Muscle of arm (tissue), 1 donor: ENCODE measurements at regions not wholly inside any gene's neighbourhood (a gene's known extent, or its start where the extent isn't known, plus 50 kb on each side); places are given as distances from the start of the nearest gene placed in this dataset.

Experiments used
- DNase-seq: peaks from one replicate; pipeline ENCODE4 v3.0.0-alpha.2; 2013

DNA sequence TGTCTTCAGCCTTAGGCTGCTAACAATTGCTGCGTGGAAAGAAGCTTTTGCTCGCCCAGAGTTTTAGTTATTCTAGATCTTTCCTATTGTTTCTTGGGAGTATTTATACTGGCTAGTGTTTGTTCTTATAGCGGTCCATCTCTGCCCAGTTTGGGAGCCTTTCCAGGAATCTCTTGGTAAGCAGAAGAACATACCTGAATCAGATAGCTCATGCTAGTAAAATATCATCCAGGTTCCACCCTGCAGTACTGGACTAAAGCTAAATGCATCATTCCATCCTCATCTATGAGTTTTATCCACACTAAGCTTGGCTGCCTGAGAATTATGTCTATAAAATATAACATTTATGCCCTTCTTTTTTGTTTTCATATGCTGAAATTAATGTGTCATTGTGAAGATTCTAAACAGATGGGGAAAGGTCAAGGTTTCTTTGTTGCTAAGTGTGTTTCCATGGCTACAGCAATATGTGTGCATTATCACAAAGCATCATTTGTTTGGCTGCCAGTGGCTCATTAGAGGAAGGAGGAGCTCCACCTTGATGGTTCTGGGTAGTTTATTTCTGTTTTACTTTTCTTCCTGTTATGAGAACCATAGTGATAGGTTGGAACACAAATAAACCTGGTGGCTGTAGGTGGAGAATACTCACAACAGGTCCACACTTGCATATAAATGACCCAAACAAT, 182.8 kb downstream of the PIK3C3 start:
- no peak for DNase-seq

DNA sequence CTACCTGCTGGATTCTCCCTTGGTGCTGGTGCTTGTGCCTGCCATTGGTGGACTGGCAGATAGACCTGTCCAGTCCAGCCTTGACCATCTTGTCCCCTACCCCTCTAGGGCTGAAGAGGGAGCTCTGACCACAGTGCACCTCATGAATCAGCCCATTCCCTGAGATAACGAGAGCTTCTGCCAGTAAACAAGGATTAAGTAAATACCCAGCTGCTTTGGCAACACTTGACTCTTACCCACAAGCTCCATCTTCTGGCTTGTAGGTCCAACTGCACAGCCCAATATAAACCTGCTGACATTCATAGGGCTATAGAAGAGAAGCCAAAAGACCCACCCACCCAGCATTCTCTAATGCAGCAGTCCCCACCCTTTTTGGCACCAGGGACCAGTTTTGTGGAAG, 186.4 kb downstream of the PIK3C3 start:
- DNase-seq = no peak

DNA sequence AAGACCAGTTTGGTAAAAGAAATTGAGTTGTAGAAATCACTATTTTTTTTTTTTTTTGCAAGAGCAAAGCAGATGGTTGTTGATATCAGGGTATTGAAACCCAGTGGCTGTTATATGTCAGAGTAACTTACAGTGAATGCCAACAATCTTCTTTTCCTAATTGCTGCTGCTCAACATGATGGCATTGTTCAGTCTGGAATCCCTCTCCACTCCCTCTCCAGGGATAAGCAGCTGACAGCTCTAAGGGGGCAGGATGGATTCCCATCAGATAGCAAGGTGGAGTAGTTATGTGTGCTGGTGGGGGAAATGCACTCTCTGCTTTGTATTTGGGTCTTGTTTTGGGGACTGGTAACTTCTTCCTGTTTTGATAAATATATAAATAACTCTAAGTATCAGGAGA, 200.0 kb downstream of the PIK3C3 start:
- no peak for DNase-seq

DNA sequence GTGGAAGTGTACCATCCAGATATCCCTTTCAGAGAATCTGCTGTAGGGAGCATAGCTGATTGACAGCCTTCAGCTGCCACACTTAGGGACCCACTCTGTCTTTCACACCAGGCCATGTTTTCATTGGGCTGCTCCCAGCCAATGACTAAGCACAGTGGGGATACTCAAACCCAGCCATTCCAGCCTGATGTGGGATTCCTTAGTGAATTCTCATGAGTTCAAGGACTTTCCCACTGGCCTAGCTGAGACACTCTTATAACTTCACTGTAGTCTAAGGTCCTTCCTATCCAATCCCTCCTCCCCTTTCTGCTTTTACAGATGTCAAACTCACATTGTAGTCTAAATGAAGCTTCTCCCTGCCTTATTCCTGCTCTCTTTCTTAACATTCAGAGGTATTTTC, 201.2 kb downstream of the PIK3C3 start:
- DNase-seq = no peak

DNA sequence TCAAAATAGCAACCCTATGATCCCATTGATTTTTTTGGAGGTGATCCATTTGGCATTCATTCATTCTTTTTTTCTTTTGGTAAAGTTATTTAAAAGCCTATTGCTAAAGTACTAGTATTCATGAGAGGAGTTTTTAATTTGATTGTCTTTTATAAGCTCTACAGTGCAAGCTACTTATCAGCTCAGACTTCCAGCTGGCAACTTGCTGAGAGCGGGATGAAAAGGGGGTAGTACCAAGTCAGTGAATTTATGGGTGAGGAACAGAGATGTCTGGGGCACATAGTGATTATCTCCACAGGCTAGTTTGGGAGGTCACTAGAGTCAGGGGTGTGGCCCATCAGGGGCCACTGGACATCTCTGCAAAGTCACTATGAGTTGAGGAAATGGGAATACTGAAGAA, 202.4 kb downstream of the PIK3C3 start:
- DNase-seq = no peak

DNA sequence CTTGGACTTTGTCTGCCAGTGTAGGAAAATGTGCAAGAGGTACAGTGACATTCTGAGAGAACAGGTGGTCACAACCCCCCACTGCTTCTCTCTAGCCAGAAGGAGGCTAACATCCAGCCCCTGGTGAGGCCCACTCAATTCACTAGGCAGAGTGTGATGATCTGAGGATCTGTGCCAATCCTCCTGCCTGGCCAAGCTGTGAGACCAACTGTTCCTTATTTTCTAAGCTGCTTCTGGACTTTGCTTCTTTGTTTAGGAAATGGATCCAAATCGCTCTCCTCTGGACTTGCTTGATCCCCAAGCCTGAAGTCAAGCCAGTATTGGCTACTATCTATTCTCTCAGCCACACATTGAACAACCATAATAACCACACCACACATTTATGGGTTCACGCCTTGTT, 202.8 kb downstream of the PIK3C3 start:
- DNase-seq = no peak

DNA sequence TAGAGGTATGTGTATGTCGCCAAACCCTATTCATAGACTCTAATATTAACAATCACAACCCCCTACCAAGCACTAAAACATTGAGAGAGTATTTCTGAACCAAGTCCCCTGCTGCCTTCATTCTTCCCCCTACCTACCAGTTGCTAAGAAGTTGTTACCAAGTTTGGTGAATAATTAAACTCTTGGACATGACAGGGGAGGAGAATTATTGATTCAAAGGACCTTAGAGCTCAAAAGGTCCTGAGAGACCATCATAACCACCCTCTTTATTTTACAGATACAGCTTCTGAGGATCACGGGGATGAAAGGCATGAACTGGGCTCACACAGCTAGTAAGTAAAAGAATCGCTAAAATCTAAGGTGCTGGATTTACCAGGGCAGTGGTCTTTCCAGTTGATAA, 204.1 kb downstream of the PIK3C3 start:
- DNase-seq = no peak

DNA sequence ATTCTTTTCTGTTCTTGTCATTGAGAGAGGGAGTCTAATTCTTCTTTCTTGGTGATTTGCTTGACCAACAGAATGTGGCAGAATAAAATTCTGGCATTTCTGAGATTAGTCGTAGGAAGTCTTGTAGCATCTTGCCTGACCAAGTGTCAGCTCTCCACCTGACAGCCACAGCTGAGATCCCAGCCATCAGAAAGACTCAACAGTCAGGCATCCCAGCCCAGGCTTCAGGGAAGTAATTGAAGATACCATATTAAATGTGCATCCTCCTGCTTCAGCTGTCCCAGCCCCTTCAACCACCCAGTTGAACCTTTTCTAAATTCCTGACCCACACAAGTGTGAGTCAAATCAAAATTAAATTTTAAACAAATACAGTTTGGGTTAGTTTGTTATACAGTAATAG, 208.3 kb downstream of the PIK3C3 start:
- DNase-seq = no peak

DNA sequence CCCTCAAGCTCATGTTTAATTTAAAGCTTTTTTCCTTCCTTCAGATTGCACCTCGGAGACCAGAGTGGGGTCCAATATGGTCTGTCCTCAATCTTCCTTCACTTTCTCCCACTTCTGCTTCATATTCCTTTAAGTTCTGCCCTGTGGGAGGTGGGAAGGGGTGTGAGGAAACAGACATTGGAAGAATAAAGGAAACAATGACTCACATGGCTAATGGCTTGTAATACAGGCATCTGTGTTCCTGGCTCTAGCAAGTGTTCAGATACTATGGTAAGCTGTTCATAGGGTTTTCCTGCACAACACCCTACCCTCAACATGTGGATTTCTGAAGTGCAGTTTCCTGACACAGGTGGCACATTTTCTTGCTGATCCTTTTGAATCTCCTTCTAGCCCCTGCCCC, 209.5 kb downstream of the PIK3C3 start:
- no peak for DNase-seq

DNA sequence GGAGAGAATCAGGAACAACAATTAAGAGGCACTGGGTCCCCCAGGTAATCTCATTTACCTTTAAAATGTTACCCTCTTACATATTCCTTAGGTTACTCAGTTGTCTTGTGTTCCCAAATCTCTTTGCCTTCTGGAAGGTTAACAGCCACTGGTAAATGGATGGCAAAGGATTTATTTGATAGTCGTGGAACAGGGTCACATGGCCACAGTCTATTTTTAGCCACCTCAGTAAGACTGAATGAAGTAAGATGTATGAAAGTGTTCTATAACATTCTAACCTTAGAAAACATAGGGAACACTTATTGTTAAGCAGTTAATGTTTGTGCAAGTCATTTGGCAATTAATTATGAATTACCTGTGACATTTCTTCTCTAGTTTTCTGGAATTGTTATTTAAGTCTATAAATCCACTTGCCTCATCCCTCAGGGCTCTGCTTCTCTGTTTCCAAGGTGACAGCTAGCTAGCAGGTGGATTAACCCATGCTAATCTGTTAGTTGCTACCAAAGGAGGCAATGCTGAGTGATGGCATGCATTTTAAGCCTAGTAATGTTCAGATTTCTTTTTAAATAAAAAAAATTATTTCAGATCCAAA, 211.0 kb downstream of the PIK3C3 start:
- no peak for DNase-seq

DNA sequence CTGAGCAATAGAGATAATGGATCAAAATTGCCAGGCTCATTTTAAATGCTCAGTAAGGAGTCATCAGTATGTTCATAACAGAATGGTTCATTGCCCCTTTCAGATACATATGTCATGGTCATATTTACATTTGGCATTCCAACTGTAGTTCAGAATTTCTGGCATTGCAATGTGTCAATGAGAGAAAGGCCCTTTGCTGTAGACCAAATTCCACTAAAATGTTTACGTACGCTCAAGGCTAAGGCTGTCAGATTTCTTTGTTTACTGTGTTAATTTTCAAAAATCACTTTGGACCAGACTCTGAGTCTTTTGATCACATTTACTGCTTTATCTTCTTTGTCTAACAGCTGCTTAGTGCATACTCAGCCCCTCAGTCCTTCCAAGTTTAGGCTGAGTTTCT, 213.5 kb downstream of the PIK3C3 start:
- no peak for DNase-seq

DNA sequence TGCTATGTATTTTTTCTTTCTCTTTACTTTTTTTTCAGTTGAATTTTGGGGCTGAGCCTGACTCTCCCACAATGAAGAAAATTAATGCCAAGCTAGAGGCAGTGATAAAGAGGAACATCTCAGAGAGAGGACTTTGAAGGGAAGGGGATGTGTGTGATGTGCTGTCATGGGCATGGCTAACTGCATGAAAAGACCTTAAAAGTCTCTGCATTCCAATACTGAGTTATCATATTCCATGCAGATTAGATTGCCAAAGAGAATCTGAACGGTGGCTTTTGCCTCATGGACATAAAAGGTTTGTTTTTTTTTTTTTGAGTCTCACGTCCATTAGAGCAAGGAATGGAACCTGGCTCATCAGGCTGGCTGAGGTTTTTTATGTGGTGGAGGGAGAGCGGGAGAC, 213.9 kb downstream of the PIK3C3 start:
- no peak for DNase-seq

DNA sequence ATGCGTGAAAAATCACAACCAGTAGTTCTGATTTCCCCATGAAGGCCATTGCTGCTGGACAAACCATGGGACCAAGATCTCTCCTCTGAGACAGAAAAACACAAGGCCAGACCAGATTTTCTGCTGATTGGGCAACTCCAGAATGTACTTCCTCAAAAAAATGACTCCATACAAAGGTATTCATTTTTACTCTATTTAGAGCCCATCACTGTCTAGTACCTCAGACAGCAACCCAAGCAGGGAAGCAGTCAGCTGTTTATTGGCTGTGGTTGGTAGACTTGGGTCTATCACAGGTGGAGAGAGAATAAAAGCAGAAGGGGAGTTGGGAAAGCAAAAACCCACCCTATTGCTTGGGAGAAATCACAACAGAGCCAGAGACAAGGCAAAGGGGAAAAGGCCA, 219.9 kb downstream of the PIK3C3 start:
- DNase-seq = peak; percentile 4

DNA sequence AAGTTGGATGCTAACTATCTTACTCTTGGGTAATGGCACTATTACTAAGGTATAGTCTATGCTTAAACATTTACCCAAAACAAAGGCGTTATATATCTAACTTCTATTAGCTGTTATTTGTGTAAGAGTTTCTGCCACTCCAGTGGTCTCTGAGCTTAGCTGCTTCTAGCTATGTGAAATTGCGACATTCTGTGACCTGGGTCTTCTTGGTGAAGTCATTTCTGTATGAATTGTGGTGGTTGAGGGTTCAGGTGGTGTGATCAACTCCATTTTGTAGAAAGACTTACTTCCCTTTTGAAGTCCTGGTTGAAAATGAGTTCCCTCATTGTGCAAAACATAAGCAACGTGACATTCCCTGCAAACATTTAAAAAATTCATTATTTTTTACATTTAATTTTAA, 221.6 kb downstream of the PIK3C3 start:
- DNase-seq = no peak

DNA sequence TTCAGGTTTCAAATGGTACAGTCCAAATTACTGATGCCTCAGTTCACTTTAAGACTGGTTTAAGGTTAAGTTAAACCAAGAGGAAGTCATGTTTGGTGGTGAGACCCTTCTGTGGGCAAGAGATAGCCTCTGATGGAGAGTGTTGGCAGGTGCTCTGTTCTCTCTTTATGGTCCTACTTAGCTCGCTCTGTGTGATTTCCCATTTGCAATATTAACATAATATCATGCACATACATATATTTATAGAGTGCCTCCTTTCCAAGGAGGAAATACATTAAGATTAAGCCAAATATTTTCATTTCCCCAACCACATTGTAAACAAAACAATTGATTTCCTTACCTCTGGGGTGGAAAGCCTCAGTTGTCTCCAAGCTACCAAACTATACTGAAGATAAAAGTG, 222.4 kb downstream of the PIK3C3 start:
- no peak for DNase-seq

DNA sequence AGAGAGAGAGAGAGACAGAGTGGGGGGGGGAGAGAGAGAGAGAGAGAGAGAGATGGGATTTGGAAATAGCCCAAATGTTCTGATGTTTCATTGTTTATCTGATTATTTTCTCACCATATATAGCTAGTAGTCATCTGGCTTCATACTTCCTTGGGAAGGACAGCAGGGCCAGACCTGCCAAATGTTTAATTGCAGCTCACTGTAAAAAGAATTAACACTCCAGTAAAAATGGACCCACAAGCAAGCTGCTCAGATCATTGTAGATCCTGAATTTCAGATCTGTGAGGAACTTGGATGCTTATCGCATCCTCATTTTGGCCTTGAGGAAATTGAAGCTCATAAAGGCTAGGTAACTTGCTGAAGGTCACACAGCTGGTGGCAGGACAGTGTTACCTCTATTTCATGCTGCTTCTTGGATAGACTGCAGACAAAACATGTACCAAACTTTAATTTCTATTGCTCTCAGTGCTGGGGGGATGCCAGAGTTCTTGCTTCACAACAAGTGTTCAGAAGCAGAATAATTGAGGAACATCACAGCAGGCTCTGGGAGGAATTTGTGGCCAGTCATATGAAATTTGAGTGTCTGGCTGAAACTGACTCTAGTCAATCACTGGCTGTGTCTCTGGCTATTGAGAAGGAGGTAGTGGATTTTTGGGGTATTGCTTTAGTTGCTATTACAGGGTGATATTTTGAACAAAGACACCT, 223.5 kb downstream of the PIK3C3 start:
- DNase-seq = no peak

DNA sequence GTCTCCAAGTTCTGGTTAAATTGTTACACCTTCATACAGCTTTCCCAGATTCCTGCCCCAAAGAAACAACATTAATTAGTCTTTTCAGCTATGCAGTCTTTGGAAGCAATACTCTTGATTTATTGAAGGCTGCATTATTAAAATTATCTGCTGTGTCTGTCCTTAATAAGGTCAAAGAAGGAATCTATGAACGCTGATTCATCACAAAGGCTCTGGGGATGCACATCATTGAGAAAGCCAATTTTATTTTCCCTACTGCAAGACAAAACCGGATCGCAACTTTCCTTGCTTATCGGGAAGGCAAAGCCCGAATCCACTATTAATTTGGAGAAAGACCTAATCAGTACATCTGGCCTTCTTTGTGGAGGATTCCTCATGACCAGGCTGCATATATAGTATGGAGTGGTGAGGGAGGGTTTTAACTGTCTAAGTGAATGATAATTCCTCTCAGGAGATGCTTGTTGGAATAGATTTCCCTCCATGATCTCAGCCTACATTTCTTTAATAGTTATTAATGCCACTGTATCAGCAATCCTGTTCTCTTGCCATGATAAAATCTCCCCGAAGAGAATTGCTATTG, 224.6 kb downstream of the PIK3C3 start:
- DNase-seq = no peak

DNA sequence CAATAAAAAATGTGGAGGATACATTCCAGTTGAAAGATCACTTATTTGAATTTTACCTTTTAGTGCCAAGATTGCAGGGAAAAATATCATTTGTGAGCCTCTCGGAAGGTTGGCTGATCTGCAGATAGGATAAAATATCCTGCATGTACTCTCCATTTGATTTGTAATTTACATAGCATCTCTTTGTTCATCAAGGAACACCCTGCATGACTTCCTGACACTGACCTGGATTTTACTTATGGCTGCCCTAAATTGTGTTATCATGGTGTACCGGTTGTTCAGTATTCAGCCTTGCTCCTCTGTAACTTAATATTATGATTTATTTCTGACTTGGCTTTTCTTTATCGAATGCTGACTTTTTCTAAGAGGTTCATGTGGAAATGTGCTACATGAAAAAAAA, 226.4 kb downstream of the PIK3C3 start:
- DNase-seq = no peak

DNA sequence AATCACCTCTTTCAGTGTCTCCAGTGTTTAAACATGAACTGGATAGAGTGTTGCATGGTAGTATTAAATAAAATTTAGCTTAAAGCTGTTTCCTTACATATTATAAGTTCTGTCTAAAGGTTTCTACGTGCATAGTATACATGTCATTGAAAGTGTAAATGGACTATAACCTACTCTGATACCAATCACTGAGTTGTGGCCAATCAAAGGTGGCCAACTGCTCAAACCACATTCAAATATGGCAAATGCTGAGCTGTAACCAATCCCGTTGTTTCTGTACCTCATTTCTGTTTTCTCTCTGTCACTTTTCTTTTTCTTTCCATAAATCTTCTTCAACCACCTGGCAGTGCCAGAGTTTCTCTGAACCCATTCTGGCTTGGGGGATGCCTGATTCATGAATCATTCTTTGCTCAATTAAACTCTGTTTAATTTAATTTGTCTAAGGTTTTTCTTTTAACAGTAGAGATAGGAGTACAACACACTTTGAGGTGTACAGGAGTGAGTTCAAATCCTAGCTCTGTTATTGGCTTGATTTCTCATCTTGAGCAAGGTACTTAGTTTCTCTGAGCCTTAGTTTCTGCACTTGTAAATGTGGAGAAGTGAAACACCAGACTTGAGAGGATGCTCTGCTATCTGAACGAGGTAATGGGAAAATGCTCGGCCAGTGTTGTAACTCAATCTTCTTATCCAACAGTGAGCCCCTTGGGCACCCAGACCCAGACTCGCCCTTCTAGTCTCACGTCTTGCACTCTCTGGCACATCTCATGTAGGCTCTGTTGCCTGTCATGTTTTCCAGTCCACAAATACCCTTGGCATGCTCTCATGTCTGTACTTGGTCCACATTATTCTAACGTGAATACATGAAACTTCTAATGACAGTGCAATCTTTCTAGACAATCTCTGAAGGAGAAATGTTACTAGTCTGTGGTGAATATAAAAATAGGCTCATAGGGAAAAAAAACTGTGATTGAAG, 228.0 kb downstream of the PIK3C3 start:
- no peak for DNase-seq

DNA sequence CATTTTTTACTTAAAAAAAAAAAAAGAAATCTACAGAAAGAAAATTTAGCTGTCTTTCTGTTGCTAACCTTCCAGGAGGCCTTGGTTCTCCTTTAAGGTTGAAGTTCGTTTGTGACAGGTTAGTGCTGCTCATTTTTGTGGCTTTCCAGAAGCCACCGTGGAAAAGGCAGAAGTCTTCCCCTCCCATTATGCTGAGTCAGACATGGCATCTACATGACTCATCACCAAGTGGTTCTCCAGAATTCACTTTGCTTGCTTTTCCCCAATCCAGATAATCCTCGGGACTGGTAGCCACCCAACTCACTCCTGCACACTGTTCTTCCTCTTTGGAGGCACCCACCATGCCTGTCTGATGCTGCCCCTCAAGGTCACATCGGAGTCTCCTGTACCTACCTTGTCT, 228.7 kb downstream of the PIK3C3 start:
- no peak for DNase-seq

DNA sequence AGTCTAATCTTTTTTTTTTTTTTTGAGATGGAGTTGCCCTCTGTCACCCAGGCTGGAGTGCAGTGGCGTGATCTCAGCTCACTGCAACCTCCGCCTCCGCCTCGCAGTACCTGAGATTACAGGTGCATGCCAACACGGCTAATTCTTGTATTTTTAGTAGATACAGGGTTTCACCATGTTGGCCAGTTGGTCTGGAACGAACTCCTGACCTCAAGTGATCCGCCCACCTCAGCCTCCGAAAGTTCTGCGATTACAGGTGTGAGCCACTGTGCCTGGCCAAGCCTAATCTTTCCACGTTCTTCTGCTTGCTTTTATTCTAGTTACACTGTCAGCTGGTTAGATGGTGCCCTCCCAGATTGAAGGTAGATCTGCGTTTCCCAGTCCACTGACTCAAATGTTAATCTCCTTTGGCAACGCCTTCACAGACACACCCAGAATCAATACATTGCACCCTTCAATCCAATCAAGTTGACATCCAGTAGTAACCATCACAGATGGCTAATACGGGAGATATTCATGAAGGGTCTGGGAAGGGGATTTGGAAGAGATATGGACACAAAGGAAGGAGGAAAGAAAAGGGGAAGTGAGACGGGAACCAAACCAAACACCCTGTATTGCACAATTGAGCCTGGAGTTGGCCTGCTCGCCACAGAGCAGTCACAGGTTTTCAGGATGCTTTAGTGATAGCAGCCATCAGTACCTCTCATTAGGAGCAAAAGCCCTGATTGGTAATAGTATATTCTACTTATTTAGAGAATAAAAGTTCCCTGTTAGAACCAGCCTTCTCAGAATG, 229.8 kb downstream of the PIK3C3 start:
- no peak for DNase-seq
